HuH-7.5 (cell line): ENCODE measurements at regions not wholly inside any gene's neighbourhood (a gene's known extent, or its start where the extent isn't known, plus 50 kb on each side); places are given as distances from the start of the nearest gene placed in this dataset.

Experiments used
- DNase-seq: peaks from one replicate; pipeline ENCODE4 v3.0.0; 2011; ENCODE audit warnings: low spot score

DNA sequence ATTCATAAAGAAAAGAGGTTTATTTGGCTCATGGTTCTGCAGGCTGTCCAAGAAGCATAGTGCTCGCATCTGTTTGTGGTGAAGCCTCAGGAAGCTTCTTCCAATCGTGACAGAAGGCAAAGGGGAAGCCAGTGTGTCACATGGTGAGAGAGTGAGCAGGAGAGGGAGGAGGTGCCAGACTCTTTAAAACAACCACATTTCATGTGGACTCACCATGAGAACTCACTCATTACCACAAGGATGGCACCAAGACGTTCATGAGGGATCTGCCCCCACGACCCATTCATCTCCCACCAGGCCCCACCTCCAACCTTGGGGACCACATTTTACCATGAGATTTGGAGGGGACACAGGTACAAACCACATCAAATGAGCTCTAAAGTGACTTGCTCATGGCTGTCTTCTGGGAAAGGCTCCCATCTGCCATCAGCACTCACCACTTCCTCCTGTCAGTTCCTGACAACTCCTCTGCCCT, 327.3 kb upstream of the TLE3 start:
- DNase-seq, result no peak

DNA sequence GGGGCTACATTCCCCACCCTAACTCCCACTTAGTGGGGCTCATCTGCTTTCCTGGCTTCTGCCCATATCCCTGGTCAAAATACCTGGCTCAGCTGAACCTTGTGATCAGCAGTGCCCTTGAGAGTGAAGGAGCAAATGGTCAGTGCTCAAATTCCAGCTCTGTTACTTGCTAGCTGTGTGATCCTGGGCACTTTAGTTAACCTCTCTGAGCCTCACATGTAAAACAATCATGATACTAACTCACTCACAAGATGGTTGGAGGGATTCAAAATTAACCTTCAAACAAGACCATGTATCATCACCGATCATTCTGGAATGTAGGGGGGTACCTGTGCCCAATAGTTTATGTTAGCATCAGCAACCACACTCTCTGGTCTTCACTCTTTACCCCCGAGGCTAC, 325.6 kb upstream of the TLE3 start:
- no peak for DNase-seq

DNA sequence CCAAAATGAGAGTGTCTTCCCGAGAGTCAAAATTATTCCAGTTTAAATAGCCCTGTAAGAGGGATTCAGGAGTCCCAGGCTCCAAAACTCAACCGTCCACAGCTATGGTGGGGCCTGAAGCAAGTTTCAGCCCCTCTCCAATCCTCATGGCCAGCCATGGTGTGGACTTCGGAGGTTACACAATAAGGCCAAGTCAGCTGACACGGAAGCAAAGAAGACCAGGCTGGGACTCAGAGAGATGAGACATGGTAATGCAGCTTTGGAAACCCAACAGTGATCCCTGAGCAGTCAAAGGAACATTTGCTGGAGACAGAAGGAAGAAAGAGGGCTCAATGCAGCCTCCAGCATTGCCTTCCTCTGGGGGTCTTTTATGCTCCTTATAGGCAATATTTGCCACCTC, 324.6 kb upstream of the TLE3 start:
- peak; percentile 61 for DNase-seq

DNA sequence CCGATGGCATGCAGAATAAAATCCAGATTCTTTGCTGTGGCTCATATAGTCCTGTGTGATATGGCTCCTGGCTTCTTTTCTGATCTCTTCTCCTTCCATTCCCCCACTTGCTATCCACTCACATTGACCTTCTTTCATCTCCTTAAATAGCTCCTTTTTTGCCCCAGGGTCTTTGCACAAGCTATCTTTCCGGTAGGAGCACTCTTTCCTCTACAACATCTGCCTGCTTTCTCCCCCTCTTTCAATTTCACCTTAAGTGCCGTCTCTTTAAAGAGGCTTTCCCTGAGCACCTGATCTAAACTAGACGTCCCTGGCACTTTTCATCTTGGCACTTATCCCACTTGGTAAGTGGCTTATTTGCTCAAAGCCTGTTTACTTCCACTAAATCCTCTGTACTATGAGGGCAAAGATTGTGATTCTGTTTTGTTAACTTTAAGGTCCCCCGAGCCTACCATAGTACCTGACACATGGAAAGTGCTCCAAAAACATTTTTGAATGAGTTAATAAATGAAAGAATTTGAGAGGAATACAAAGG, 323.3 kb upstream of the TLE3 start:
- DNase-seq, result peak; percentile 39

DNA sequence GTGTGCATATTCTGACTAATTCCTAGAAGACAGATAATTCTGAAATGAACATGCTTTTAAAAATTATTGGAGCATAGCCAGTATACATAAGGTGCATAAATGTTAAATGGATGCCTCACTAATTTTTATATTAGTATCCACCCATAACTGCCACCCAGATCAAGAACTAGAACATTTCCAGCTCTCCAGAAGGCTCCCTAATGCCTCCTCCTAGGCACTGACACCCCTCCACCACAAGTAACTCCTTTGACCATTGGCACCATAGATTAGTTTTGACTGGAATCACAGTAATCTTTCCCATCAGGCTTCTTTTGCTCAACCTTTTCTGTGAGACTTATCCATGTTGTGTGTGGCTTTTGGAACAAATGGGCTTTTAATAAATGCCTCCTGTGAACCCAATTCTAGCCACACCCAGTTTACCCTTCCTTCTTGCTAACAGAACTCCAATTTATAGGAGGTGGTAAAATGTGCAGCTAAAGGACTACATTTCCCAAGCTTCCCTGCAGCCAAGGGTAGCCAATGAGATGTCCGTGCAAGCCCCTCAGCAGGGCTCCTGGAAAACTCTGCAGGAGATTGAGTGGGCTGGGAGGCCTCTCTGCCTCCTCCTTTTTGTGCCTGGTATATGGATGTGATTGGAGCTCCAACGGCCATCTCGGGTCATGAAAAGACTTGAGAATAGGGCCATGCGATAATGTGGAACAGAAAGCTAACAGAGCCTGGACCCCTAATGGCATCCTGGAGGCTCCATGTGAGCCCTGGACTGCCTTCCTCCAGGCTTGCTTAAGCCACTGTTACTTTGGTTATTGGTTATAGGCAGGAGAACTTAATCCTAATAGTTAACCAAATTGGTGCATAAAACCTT, 322.6 kb upstream of the TLE3 start:
- no peak for DNase-seq

DNA sequence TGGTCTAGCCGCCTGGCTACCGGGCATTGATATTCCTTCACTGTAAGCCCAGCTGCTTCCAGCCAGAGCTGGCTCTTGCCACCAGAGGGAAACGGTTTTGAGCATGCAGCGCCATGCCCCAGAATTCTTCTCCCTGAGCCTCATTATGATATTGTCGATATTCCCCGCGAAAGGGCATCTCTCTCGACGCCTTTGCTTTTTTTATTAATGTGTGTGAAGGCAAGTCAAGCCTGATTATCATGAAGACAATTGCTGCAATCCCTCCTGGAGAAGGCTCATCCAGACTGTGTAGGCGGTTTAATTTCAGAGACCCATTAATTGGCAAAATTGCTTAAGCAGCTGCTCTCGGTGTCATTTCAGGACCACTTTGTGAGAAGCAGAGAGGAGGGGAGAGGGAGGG, 321.2 kb upstream of the TLE3 start:
- no peak for DNase-seq

DNA sequence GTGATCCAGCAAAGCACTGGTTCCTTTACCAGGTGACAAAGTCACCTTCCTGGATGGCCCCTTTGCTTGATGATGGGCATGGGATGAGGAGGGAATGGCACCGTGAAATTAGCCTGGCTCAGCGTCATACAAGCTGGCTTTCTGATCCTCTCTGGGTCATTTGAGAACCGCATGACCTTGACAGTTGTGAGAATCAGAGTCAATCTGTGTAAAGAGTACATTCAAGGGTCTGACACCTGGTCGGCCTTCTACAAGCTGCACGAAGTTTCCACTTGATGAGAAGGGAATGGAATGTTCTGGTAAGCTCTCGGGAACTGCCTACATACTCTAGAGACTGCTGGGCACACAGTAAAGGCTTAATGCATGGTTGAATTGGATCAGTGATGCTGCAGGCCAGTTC, 319.8 kb upstream of the TLE3 start:
- no peak for DNase-seq

DNA sequence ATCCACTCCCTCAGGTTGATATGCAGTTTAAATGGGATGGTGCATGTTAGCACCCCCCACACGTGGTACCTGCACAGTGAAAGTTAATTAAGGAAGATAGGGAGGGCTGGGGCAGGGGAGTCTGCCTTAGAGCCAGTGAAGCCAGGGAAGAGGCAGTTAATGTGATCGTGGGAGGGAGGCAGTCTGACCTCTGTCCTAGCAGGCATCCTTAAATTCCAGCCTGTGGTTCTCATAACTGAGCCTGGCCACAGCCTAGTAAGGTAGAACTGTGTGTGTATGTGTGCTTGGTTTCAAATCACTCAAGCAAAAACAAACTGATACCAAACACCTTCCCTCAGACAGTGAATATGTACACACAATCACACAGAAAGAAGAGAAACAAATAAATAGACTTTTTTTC, 319.1 kb upstream of the TLE3 start:
- no peak for DNase-seq

DNA sequence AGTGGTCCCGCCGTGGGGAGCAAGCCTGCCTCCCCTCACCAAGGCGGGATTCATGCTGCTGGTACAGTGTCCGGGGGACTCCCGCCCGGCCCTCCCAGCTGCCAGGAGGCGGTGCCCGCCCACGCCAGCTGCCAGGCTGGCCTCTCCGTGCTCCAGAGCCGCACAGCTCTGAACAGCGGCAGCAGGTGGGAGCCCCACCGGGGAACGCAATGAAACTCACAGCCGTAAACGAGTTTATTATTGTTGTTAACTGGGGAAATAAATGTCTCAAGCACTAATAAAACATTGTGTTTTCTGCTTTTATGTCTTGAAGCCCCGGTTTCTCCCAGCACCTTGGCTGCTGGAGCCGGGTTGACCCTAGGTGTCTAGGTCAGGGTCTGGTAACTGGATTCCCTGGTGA, 317.7 kb upstream of the TLE3 start:
- no peak for DNase-seq

DNA sequence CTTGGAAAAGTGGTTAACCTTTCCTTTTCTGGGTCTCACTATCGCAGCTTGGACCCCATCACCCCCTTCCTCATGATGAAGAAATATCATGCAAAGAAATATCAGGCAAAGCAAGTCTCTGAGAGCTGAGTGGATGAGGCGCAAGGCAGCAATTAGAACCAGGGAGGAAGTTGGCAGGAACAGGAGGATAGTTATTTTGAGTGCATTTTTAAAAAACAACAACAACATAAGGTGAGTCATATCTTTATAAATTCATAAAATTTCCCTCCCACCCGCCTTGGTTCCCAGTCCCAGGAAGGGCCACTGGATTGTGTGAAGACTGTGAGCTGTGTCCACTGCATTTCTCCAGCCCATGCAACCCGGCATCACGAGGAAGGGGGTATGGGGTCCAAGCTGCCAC, 316.9 kb upstream of the TLE3 start:
- no peak for DNase-seq

DNA sequence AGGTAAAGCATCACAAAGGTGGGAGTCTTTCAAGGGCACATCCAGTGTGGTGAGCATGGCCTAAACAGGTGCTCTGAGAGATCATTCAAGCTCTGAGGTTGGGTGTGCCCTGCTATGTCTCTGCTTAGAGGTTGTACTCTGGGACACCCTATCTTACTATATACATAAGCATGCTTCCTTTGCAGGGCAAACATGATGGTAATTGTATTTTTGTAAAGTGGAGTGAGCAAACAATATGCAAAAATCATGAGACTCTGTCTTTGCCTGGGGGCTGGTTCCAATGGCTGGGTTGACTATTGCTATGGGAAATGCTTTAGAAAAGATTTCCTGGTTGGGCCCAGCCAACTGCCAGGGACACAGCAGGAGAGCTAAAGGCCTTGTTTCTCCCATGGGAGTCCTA, 315.1 kb upstream of the TLE3 start:
- DNase-seq, result no peak

DNA sequence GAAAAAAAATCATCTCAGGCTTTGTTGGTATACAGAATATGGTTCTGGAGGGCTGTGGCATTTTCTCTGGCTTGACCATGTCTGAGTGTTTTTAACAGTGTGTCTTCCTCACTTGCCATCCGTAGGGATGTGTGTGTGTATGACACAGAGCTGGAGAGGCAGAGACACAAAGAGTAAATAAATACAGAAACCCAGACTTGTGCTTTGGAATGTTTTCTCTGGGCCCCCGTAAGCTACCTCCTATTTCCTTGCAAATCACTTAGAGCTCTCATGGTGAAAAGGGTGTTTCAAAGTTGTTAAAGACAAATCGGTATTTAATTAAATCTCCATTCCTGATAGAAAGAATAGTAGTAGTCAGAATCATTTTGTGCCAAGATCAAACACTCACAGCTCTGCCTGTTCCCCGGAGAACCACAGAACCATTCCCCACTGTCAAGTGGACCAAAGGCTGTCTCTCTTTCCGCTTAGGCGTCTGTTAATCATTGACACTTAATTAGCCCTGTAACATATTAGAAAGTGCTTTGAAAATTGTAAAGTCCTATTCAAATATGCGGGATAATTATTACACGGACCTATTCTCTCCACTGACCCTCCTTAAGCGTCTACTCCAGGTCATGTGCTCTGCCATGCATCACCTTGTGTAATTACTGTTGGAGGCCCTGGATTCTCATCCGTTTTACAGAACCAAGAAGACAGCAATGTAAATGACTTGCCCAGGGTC, 313.6 kb upstream of the TLE3 start:
- no peak for DNase-seq

DNA sequence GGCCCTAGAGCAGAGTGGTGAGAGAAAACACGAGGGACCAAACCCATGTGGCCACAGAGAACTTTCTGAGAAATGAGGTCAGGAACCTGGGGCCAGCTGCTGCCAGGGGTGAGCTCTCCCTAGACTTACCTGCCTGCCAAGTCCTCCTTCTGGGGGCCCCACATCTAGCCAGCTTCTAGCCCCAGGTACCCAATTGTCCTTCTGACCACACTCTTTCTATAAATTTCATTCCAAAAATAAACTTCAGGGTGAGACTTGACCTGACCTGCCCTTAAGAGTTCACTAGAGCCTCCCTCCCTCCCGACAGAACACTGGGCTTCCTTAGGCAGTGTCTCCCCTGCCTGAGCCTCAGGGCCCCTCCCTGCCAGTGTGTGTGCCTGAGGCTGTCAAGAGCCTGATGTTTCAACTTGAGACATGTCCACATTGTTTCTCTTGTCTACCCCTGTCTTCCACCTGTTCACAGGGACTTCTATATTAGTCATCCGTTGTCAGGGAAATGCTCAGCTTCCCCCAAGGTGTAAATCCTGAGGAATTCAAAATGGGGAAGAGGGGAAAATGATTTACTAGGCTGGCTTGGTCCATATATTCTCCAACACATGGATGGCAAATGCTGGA, 312.8 kb upstream of the TLE3 start:
- DNase-seq, result no peak

DNA sequence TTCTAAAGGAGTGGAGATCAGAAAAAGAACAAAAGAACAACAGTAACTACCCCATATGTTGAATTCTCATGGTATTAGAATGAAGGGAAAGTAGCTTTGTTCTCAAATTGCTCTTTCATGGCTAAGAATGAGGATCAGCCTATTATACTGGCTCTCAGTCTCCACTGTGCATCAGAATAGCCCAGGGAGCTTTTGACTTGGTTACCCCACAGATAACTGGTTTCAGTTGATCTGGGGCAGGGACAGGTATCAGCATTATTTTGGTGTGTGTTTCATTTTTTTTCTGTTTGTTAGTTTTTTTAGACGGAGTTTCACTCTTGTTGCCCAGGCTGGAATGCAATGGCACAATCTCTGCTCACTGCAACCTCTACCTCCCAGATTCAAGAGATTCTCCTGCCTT, 311.7 kb upstream of the TLE3 start:
- no peak for DNase-seq

DNA sequence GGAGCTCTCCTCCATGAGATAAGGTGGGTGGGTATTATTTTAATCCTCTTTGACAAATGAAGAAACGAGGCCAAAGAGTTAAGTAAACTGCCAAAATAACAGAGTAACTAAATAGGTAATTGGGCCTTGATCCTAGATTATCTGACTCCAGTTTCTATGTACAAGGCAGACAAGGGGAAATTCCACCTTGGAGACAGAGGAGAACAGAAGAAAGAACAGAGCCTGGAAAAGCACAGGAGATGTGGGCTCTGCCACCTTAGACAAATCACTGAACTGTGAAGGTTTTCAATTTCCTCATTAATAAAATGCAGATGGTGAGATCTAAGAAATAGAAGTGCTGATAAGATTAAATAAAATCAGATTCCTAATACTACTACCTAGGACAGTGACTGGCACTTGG, 310.2 kb upstream of the TLE3 start:
- DNase-seq, result no peak

DNA sequence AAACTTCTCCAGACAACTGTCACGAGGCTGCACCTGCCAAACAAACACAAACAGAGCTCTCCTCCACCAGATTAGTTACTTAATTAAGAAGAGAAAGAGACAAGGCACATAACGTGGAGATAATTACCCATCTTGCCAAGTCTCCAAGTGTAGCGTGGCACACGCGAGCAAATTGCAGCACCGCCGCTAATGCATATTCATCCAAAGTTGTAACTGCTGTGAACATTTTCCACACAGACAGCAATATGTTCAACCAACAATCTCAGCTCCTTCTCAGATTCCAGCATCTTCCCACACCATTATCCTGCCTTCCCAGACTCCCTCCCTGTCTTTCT, 309.6 kb upstream of the TLE3 start:
- DNase-seq, result no peak

DNA sequence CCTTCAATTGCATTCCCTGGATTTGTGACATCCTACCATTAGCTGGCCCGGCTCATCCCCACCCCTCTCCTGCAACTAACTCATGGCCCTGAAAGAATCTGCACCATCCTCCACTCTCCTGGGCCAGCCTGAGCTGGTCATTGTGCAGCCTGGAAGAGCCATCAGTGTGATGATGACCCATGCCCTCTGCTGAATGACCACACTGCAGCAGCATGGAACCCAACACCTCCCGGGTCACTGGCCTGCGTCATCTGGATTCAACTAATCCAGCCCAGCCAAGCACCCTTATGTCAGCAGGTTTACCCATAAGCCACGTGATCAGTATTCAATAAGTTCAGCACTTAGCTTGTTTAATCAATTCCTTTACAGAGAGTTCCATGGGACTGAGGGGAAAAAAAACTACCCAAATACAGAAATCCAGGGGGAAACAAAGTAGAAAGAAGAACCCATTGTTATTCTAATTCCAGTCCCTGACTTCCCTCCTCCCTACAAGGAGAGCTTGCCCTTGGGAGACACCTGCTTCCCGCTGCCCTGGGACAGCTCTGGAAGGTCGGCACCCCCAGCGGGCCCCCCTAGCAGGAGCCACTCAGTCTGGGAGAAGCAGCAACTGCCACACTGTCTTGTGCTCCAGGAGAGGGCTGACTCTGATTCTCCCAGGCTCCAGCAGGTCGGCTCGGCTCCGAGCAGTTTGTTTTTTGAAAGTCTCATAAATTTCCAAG, 309.1 kb upstream of the TLE3 start:
- no peak for DNase-seq

DNA sequence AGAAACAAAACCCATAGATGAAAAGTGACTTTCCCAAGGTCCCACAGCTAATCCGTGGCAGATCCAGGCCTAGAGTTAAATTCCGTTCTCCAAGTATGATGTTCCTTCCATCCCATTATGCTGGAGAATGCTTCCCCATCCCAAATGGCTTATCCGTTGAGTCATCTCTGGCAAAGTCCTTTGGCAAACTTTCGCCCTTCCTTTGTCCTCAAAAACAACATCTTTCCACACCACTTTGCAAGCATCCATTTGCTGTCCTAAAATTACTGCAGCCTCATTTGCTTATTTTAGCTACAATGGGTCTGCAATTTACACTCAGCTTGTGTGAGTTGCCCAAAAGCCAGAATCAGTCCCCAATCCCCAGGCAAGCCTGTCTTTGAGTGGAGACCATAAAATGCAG, 304.0 kb upstream of the TLE3 start:
- no peak for DNase-seq

DNA sequence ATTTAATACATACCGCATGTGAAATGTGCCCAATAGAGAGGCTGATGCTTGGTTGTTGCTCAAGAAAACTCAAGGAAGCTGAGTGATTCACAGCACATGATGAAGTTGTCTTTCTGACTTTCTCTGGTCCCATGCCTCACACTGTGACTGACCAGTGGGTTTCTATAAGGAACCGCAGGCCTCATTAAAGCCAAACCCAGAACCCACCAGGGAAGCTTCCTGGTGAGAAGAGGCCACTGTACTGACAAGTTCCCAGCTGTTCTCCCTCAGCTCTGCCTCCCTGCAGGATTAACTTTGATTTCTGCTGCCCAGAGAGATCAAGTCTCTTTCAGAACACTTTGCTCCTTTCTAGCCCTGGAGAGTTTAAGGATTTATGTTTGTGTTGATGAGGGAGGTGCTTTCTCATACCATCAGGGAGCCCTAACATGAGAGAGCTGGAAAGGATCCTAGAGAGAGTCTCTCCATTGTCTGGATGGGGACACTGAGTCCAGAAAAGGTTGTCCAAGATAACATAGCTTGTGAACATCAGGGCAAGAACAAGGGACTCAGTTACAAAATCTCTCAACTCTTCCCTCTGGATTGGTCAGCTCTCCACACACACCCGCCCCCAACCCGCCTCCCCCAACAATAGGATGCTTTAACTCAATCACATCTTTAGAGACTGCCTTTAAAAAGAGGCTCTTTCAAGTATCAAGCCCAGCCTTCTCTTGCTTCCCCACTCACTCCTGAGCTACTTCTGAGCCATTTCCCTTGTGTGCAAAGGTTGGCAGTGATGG, 303.2 kb upstream of the TLE3 start:
- DNase-seq, result no peak

DNA sequence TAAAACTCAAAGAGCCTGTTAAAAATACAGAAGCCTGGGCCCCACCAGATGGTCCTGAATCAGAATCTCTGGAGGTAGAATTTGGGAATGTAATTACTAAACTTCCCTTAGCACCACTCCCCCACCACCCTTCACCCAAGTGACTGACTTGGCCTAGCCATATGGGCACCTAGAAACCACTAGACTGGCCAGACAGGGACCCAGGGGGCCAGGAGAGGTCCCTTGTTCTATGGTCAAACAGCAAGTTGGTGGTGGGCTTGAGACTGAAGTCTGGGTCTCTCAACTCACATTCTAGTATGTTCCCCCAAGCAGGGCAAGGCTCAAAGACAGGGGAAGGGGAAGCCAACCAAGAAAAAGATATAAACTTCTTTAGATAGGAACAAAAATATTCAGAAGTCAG, 301.5 kb upstream of the TLE3 start:
- DNase-seq, result no peak

DNA sequence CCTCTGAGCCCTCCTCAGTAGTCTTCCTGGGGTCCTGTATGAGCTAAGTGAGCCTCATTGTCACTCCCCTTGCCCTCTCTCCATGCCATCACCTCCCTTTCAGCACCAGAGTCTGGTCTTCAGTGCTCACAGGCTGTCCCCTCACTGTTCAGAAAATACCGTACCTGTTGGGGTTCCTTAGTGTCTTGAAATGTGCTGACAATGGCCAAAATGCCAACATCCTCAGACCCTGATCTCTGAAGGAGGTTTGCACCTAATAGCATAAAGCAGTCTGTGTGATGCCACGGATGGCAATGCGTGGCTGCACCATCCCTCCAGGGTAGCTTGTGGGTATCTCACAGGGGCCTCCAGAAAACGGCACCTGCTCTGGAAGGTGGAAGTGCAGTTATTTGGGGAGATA, 301.0 kb upstream of the TLE3 start:
- no peak for DNase-seq

DNA sequence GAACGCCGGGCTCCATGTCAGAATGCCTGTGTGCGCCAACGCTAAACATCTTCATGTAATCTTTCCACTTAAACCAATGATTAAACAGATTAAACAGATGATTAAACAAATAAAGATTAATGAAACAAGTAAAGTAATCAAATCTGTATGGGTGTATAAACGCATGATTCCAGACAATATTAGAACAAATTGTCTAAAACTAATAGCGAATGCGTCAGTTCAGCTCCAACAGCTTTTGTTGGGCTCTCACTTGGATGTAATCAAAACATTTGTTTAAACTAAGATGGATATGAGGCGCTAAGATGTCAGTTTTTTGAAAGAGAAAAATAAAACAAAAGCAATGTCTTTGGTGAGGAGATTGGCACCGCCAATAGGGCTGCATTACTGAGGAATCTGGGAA, 299.1 kb upstream of the TLE3 start:
- no peak for DNase-seq
